H1 (cell line): ENCODE measurements at regions not wholly inside any gene's neighbourhood (a gene's known extent, or its start where the extent isn't known, plus 50 kb on each side); places are given as distances from the start of the nearest gene placed in this dataset.

ENCODE experiments used
- CTCF ChIA-PET: fragments of 300-600 bp; sonication (Branson Sonifier 250); formaldehyde crosslinking; loops from one replicate; lab custom pipeline; 2021; ENCODE audit not compliant: partially characterized antibody; lab: Charles Lee
- POLR2A ChIA-PET: fragments of 300-600 bp; sonication (Branson Sonifier 250); formaldehyde crosslinking; loops from one replicate; lab custom pipeline; 2021; ENCODE audit warnings: inconsistent platforms; ENCODE audit not compliant: partially characterized antibody; lab: Charles Lee
- DNase-seq, 2 experiments: peaks; one replicate each; pipeline versions ENCODE4 v3.0.0 to v3.0.0-alpha.2; 2010 to 2022; ENCODE audit warnings: low spot score in 2 of 2, low read depth in 1 of 2, mixed read lengths in 1 of 2
- FAIRE-seq: peaks from 2 replicates; lab custom pipeline; 2011; peaks lifted over from hg19 to GRCh38; lab: Jason Lieb, UNC
- H2AFZ ChIP-seq: 2 replicates; pipeline ENCODE4 v1.8.1; 2012; ENCODE audit warnings: low read length, inconsistent platforms
- H2AK5ac ChIP-seq: 2 replicates; pipeline ENCODE4 v1.6.1; 2013; ENCODE audit warnings: low read depth, low read length
- H2BK120ac ChIP-seq: replicated peaks from 2 replicates; pipeline ENCODE3; 2013; ENCODE audit warnings: low read depth, low read length, inconsistent platforms
- H2BK12ac ChIP-seq: 2 replicates; pipeline ENCODE4 v1.6.1; 2013; ENCODE audit warnings: low read depth, low read length
- H2BK15ac ChIP-seq: 2 replicates; pipeline ENCODE4 v1.6.1; 2013; ENCODE audit warnings: low read length
- H2BK20ac ChIP-seq: 2 replicates; pipeline ENCODE4 v1.6.1; 2013; ENCODE audit warnings: low read length
- H2BK5ac ChIP-seq: 2 replicates; pipeline ENCODE4 v1.6.1; 2013; ENCODE audit warnings: low read depth, low read length
- H3K14ac ChIP-seq: 2 replicates; pipeline ENCODE4 v1.6.1; 2013; ENCODE audit warnings: inconsistent platforms; ENCODE audit not compliant: insufficient read length
- H3K18ac ChIP-seq: 2 replicates; pipeline ENCODE4 v1.6.1; 2013; ENCODE audit warnings: low read length; ENCODE audit errors: extremely low read depth
- H3K23ac ChIP-seq: 2 replicates; pipeline ENCODE4 v1.6.1; 2013; ENCODE audit warnings: inconsistent platforms; ENCODE audit not compliant: insufficient read length
- H3K23me2 ChIP-seq: 2 replicates; pipeline ENCODE4 v1.6.1; 2013; ENCODE audit warnings: low read depth, low read length
- H3K27ac ChIP-seq: 2 replicates; pipeline ENCODE4 v1.6.1; 2011; ENCODE audit warnings: low read depth, low read length, inconsistent platforms
- H3K27me3 ChIP-seq, 4 experiments: replicated peaks in 1 of 4; 1 replicate in 1 of 4; 2 replicates in 3 of 4; pipeline versions ENCODE4 v1.6.1 to v1.8.1; 2011 to 2013; ENCODE audit warnings: low read length in 3 of 4, mild to moderate bottlenecking in 3 of 4, inconsistent platforms in 2 of 4, mixed read lengths in 2 of 4, moderate library complexity in 1 of 4; ENCODE audit not compliant: control insufficient read depth in 3 of 4, insufficient read depth in 3 of 4; ENCODE audit errors: extremely low read depth in 1 of 4
- H3K36me3 ChIP-seq, 4 experiments: 2 replicates each; pipeline versions ENCODE4 v1.6.1 to v1.8.1; 2011 to 2013; ENCODE audit warnings: mild to moderate bottlenecking in 4 of 4, low read length in 3 of 4, moderate library complexity in 2 of 4, control low read depth in 1 of 4, inconsistent platforms in 1 of 4; ENCODE audit not compliant: insufficient read depth in 4 of 4, control insufficient read depth in 2 of 4
- H3K4ac ChIP-seq: replicated peaks from 2 replicates; pipeline ENCODE3; 2013; ENCODE audit warnings: low read length, low read depth, mixed read lengths, inconsistent platforms; ENCODE audit not compliant: insufficient read length
- H3K4me1 ChIP-seq, 4 experiments: replicated peaks in 1 of 4; 1 replicate in 1 of 4; 2 replicates in 3 of 4; pipeline versions ENCODE4 v1.6.1 to v1.8.1; 2011 to 2013; ENCODE audit warnings: low read length in 3 of 4, inconsistent platforms in 2 of 4, mixed read lengths in 1 of 4; ENCODE audit not compliant: insufficient read depth in 4 of 4, control insufficient read depth in 3 of 4
- H3K4me2 ChIP-seq, 2 experiments: 2 replicates each; pipeline versions ENCODE4 v1.6.1 to v1.8.1; 2011 to 2013; ENCODE audit warnings: low read depth in 2 of 2, low read length in 2 of 2, control low read depth in 1 of 2, inconsistent platforms in 1 of 2, mild to moderate bottlenecking in 1 of 2; ENCODE audit not compliant: insufficient read depth in 1 of 2
- H3K4me3 ChIP-seq, 4 experiments: fragments of 200-600, 300-600 bp in 1 of 4; sonication (generic), shearing (Covaris generic), sonication (Bioruptor Twin) in 1 of 4; 2 replicates each; pipeline versions ENCODE4 v1.5.1 to v1.8.1; 2011 to 2016; ENCODE audit warnings: low read length in 4 of 4, low read depth in 3 of 4, control low read depth in 2 of 4, inconsistent platforms in 2 of 4, mild to moderate bottlenecking in 2 of 4, mixed read lengths in 1 of 4, moderate library complexity in 1 of 4; ENCODE audit not compliant: insufficient read depth in 2 of 4; ENCODE audit errors: extremely low read depth in 1 of 4
- H3K56ac ChIP-seq: replicated peaks from 2 replicates; pipeline ENCODE3; 2013; ENCODE audit warnings: low read depth, mild to moderate bottlenecking, mixed read lengths, low read length, inconsistent platforms; ENCODE audit not compliant: insufficient read length
- H3K79me1 ChIP-seq: 2 replicates; pipeline ENCODE4 v1.6.1; 2013; ENCODE audit warnings: low read depth, low read length, control low read depth
- H3K79me2 ChIP-seq, 2 experiments: 2 replicates each; pipeline versions ENCODE4 v1.6.1 to v1.8.1; 2012 to 2013; ENCODE audit warnings: low read length in 2 of 2, mild to moderate bottlenecking in 2 of 2, inconsistent platforms in 1 of 2; ENCODE audit not compliant: insufficient read depth in 2 of 2, control insufficient read depth in 1 of 2
- H3K9ac ChIP-seq, 4 experiments: replicated peaks in 1 of 4; 1 replicate in 1 of 4; 2 replicates in 3 of 4; pipeline versions ENCODE4 v1.6.1 to v1.8.1; 2011 to 2013; ENCODE audit warnings: low read depth in 3 of 4, low read length in 3 of 4, control low read depth in 2 of 4, mild to moderate bottlenecking in 2 of 4, moderate library complexity in 2 of 4, inconsistent platforms in 1 of 4; ENCODE audit errors: extremely low read depth in 1 of 4
- H3K9me3 ChIP-seq, 2 experiments: 2 replicates each; pipeline versions ENCODE4 v1.6.1 to v1.8.1; 2012 to 2013; ENCODE audit warnings: mild to moderate bottlenecking in 2 of 2, moderate library complexity in 2 of 2, control low read depth in 1 of 2, inconsistent platforms in 1 of 2, low read depth in 1 of 2, low read length in 1 of 2, mixed read lengths in 1 of 2; ENCODE audit not compliant: insufficient read depth in 2 of 2
- H4K20me1 ChIP-seq, 2 experiments: replicated peaks in 1 of 2; 2 replicates each; pipeline versions ENCODE3 to v1.8.1; 2011 to 2013; ENCODE audit warnings: inconsistent platforms in 2 of 2, low read length in 2 of 2, mild to moderate bottlenecking in 1 of 2; ENCODE audit not compliant: insufficient read depth in 2 of 2, control insufficient read depth in 1 of 2
- H4K5ac ChIP-seq: 2 replicates; pipeline ENCODE4 v1.6.1; 2013; ENCODE audit warnings: low read length, low read depth, mixed read lengths, inconsistent platforms; ENCODE audit not compliant: insufficient read length
- H4K8ac ChIP-seq: 2 replicates; pipeline ENCODE4 v1.8.0; 2013; ENCODE audit warnings: mild to moderate bottlenecking, moderate library complexity, low read length, inconsistent platforms; ENCODE audit not compliant: insufficient read depth; ENCODE audit errors: extremely low read depth
- H4K91ac ChIP-seq: replicated peaks from 2 replicates; pipeline ENCODE3; 2013; ENCODE audit warnings: low read length, mixed read lengths, inconsistent platforms; ENCODE audit not compliant: insufficient read length
- ATF2 ChIP-seq: IDR thresholded peaks from 2 replicates; pipeline ENCODE4 v1.6.1; 2012; ENCODE audit warnings: low read length, inconsistent platforms
- GABPA ChIP-seq: IDR thresholded peaks from 2 replicates; pipeline ENCODE4 v1.6.1; 2011; ENCODE audit warnings: mild to moderate bottlenecking, low read length, moderate library complexity, borderline replicate concordance; ENCODE audit not compliant: insufficient read depth
- HDAC6 ChIP-seq: IDR thresholded peaks from one replicate; pipeline ENCODE4 v1.7.1; 2012; ENCODE audit warnings: low read depth, mild to moderate bottlenecking, inconsistent platforms, low read length, moderate library complexity
- POLR2A ChIP-seq, 2 experiments: IDR thresholded peaks; 1 replicate in 1 of 2; 2 replicates in 1 of 2; pipeline ENCODE4 v1.6.1; 2011; ENCODE audit warnings: low read depth in 2 of 2, low read length in 2 of 2, mild to moderate bottlenecking in 2 of 2; ENCODE audit errors: control extremely low read depth in 1 of 2
- SIN3A ChIP-seq, 2 experiments: IDR thresholded peaks in 1 of 2; conservative IDR thresholded peaks in 1 of 2; 2 replicates each; pipeline ENCODE4 v1.6.1; 2011 to 2012; ENCODE audit warnings: low read length in 2 of 2, improper control_type of control experiment in 1 of 2, low read depth in 1 of 2, mild to moderate bottlenecking in 1 of 2
- SIX5 ChIP-seq: IDR thresholded peaks from 2 replicates; pipeline ENCODE4 v1.6.1; 2011; ENCODE audit warnings: mild to moderate bottlenecking, low read depth, low read length
- SP2 ChIP-seq: IDR thresholded peaks from 2 replicates; pipeline ENCODE4 v1.6.1; 2012; ENCODE audit warnings: mild to moderate bottlenecking, low read length, inconsistent platforms
- WGBS, 2 experiments: shearing (Covaris generic) in 1 of 2; methylation state at CpG; one replicate each; pipeline versions ENCODE4 v1.1.6 to v1.1.7; 2013 to 2015; ENCODE audit warnings: low lambda C conversion rate in 2 of 2, mixed read lengths in 2 of 2, inconsistent platforms in 1 of 2, low coverage in 1 of 2, missing lambda C conversion rate in 1 of 2; ENCODE audit not compliant: insufficient replicate concordance in 2 of 2, insufficient coverage in 1 of 2, insufficient read length in 1 of 2; ENCODE audit errors: extremely low coverage in 1 of 2, missing lambda C conversion rate in 1 of 2; 5-methylcytosine and 5-hydroxymethylcytosine counted together

GRCh38 chr2:150750720-150751119 is 263.3 kb upstream of the RND3 start:
- Histone ChIP-seq H2BK15ac (no peak overlapping the region), H3K56ac (no peak overlapping the region), H3K23ac (no peak overlapping the region), H3K4me1 (peaks cover 0 to 1% (median 0%) of the 10 kb centered on the region in 4 experiments; a peak in 1 of 7 replicates), H3K4me2 (no peak overlapping the region), H3K14ac (no peak overlapping the region), H2BK12ac (no peak overlapping the region; the same call in 1 of the 2 replicates), H3K27me3 (no peaks in the 10 kb centered on the region), H2AK5ac (no peak overlapping the region), H3K79me1 (no peaks in the 10 kb centered on the region), H3K9me3 (no peaks in the 10 kb centered on the region), H3K18ac (no peak overlapping the region), H4K8ac (no peak overlapping the region), H3K79me2 (no peaks in the 10 kb centered on the region), H3K23me2 (no peaks in the 10 kb centered on the region; the same call in 1 of the 2 replicates), H4K5ac (no peak overlapping the region), H3K36me3 (no peaks in the 10 kb centered on the region), H2BK20ac (peak overlapping the region; percentile 94; the same call in 1 of the 2 replicates), H4K91ac (no peak overlapping the region), H3K27ac (no peak overlapping the region), H2BK5ac (peak overlapping the region; percentile 57; the same call in 1 of the 2 replicates), H3K4ac (no peak overlapping the region), H4K20me1 (no peaks in the 10 kb centered on the region), H3K9ac (no peak overlapping the region), H2AFZ (no peak overlapping the region), H2BK120ac (no peak overlapping the region), H3K4me3 (no peak overlapping the region)
- TF ChIP-seq ATF2 = no peak
- no peak for TF ChIP-seq GABPA
- no peak for TF ChIP-seq HDAC6
- no peak for TF ChIP-seq SIN3A (conservative IDR thresholded peaks at IDR 0.05 in 1 of 2, IDR thresholded peaks at IDR 0.05 in 1 of 2; ENCODE audit: low read depth in 1 of 2, low read length in 2 of 2)
- TF ChIP-seq SIX5 = no peak
- no peak for TF ChIP-seq POLR2A (IDR thresholded peaks at IDR 0.05; ENCODE audit: control extremely low read depth in 1 of 2, low read depth in 2 of 2, low read length in 2 of 2)
- no peak for TF ChIP-seq SP2
- DNase-seq (no peak), FAIRE-seq (no peak)
- ChIA-PET CTCF (interaction anchor here (1.7 kb wide), 1 partner anchor 12 kb away, joined by 4 read pairs; no protein-coding TSS in a partner anchor), POLR2A (no interaction called here)
- WGBS, 2 experiments = 83% methylated on average over 1 of the region's 1 CpG; no CpG with 5 or more reads in 1 of the 2 experiments
